ENCODE measurements at regions not wholly inside any gene's neighbourhood (a gene's known extent, or its start where the extent isn't known, plus 50 kb on each side); places are given as distances from the start of the nearest gene placed in this dataset.
"Not testable (repeated sequence)": the region's sequence is repeated elsewhere in the genome, so short reads cannot be mapped to it uniquely, and the experiment has no call there.

DNA sequence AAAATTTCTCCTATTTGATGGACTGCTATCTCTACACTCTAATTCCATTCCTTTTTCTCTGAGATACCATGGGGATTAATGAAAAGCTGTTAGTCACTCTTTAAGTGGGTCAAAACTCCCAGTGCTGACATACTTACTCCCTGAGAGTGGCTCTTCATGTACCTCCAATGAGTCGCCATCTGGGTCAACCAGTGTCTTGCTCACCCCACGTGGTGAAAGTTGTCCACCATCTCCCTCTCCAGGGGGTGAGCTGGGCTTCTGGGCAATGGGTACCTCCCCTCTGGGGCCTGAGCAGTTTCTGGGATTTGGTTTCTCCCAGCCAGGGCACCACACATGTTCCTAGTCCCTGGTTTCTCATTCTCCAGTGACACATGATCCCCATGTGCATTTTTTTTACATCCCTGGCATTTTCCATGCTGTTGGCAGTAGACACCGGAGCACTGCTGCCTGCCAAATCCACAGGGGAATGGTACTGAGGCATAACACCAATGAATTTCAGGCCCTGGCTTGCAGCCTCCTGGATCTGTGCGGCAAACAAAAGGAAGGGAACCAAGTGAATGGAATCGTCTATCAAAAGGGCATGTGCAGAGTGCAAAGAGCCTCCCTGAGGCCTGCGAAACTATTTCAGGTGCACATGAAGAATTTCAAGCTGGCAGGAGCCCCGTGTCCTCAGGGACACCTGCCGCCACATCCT is 817.9 kb upstream of the AMELY start:
- TF ChIP-seq GATA1 (IDR thresholded peaks at IDR 0.05; ENCODE audit: low read depth, low read length) (no peak), POLR2A (IDR thresholded peaks at IDR 0.05; ENCODE audit: low read length) (no peak)
- no peak for DNase-seq

DNA sequence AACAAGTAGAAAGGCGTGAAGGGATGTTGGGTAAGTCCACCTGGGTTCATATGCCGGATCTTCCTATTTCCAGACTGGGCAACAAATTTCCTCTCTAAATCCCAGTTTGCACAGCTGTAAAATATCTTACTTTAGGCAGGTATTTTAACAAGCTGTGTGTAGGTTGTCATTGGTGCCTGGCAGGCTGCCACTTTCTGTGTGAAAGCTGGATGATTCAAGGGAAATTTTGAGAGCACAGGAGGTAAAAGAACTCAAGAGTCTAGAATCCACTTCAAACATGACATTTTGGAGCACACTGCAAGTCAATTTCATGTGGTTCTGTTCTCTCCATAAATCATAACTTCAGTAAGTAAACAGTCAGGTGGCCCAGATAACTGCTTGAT is 817.4 kb upstream of the AMELY start:
- DNase-seq: no peak
- TF ChIP-seq GATA1 (IDR thresholded peaks at IDR 0.05; ENCODE audit: low read depth, low read length): no peak
- TF ChIP-seq POLR2A (IDR thresholded peaks at IDR 0.05; ENCODE audit: low read length): no peak

DNA sequence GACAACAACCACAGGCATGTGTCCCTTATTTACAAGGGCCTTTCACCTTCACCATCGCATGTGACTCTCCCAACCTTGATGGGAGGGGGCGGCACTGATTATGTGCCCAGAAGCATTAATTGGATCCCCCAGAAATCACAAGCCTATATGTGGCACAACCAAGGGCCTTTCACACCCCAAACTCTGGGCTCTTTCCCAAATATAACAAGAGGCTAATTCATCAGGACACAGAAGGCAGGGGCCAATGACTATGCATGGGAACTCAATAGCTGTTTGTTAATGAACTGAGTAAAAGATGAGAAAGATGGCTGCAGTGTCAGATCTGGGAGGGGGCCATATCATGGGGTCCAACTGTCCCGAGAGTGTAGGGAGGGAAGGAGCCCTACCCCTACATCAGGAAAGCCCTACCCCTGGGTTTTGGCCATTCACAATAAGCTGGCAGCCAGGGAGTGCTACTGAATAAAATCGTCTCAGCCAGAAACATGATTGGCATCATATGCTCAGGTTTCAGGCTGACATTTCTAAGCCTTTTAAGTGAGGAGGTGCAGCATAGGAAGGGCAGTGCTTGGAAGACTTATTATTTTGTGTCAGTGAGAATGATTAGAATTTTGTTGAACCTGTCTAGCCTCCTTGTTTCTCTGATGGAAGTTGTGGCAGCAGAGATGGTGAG is 814.4 kb upstream of the AMELY start:
- TF ChIP-seq POLR2A (IDR thresholded peaks at IDR 0.05; ENCODE audit: low read length): no peak
- TF ChIP-seq GATA1 (IDR thresholded peaks at IDR 0.05; ENCODE audit: low read depth, low read length): no peak
- no peak for DNase-seq

DNA sequence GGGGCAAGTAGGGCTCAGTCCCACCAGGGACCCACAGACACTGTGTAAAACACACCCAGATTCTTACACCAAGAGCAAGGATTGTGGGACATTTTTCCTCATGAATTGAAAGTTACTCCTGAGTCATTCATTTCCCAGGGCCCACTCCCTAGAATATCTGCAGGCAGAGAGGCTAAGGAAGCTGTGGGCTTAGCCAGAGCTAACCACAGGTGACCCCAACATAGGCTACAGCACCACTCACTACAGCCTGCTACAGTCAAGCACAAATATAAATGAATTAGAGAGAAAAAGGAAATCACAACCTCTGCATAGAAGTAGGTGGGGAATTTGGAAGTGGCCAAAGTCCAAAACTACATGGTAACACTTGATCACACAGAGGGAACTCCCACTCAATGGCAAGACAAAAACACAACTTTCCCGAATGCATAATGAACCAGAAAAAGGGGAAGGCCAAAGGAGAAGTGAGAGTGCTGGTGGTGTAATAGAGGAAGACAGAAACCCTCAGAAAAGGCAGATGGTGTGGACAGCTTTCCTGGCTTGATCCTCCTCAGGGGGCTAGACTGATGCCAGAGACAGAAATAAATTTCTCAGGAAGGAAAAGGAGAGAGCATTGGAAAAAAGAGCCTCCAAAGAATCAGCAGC is 812.6 kb upstream of the AMELY start:
- DNase-seq: no peak
- TF ChIP-seq POLR2A (IDR thresholded peaks at IDR 0.05; ENCODE audit: low read length): no peak
- no peak for TF ChIP-seq GATA1 (IDR thresholded peaks at IDR 0.05; ENCODE audit: low read depth, low read length)

DNA sequence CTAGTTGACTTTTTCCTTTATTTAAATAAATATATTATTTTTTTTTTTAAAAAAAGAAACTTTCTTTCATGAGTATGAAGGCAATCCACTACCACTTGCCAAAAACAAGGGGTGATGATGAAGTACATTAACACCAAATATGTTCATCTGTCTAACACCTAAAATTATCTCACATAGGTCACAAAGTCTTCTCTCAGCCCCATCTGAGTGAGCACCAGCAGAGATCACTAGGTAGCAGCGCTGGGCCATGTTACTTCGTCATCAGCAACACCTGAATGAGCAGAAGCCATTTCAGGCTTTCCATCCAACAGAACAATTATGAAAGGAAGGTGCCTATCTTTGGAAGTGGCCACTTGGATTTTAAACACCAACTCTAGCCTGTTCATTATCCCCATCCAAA is 811.6 kb upstream of the AMELY start:
- no peak for DNase-seq
- no peak for TF ChIP-seq GATA1 (IDR thresholded peaks at IDR 0.05; ENCODE audit: low read depth, low read length)
- no peak for TF ChIP-seq POLR2A (IDR thresholded peaks at IDR 0.05; ENCODE audit: low read length)

DNA sequence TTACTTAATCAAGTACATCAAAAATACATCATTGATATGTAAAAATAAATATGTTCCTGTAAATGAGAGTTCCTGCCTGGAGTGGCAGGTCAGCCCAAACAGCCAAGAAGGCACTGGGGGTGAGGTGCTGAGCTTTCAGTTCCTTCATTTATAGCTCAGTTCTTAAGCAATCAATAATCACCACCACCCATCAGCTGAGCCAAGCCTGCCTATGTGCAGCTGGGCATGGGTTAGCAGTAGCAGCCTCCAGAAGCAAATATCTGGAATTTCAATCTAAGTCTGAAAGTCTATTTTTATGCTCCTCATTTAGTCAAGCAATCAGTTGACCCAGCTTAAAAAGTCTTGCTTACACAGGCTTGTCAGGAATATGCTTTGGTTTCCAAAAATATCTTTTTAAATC is 811.0 kb upstream of the AMELY start:
- no peak for DNase-seq
- TF ChIP-seq GATA1 (IDR thresholded peaks at IDR 0.05; ENCODE audit: low read depth, low read length): no peak
- no peak for TF ChIP-seq POLR2A (IDR thresholded peaks at IDR 0.05; ENCODE audit: low read length)

DNA sequence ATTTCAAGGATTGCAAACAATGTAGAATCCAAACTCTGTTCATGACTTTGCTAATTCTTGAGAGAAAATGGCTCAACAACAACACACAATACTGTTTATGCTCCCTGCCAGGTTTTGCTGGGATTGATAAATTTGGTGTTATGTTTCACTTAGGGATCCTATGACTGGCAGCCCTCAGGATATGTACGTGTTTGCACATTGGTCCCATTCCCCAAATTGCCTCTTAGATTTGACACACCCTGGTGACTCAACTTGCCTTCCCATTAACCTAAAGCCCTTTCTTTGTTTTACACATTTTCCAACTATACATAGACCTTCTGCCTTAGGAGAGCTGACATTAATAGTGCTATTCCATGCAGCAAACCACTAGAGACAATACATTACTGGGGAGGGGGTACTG is 809.4 kb upstream of the AMELY start:
- no peak for DNase-seq

DNA sequence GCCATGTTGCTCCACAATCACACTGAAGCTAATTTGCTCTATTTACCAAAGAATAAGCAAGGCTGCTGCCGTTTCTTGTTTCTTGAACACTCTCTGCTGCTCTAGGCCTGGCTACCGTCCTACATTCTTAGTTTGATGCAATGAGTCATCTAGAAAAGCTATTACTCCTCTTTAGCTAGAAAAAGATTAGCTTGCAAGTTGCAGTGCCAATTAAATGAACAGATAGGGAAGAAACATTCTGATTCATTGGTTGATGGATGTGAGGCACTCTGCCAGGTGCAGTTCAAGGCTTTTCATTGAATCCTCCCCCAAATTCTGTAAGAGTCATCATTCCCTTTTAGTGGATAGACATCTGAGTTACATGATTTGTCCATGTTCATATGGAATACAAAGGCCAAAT is 807.7 kb upstream of the AMELY start:
- no peak for DNase-seq
- no peak for TF ChIP-seq POLR2A (IDR thresholded peaks at IDR 0.05; ENCODE audit: low read length)
- no peak for TF ChIP-seq GATA1 (IDR thresholded peaks at IDR 0.05; ENCODE audit: low read depth, low read length)

More for the DNA sequence above, 809.4 kb upstream of the AMELY start:
- TF ChIP-seq POLR2A (IDR thresholded peaks at IDR 0.05; ENCODE audit: low read length): no peak
- TF ChIP-seq GATA1 (IDR thresholded peaks at IDR 0.05; ENCODE audit: low read depth, low read length): no peak

DNA sequence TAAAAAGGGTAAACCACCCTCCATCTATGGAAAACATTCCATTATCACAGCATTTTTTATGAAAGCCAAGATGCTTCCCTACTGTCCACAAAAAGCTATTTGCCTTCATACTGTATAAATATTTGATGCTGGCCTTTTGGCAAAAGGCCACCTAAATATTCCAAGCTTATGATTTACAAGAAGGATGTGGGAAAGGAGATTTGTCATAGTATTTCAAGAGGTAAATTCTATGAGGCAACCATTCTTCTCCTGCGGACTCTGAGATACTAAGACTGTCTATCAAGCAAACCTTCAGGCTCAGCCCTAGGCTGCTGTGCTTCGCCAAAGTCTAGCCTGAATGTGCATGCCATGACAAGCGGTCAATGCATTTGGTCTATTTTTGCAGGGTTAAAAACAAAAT is 807.1 kb upstream of the AMELY start:
- TF ChIP-seq GATA1 (IDR thresholded peaks at IDR 0.05; ENCODE audit: low read depth, low read length): no peak
- TF ChIP-seq POLR2A (IDR thresholded peaks at IDR 0.05; ENCODE audit: low read length): no peak
- DNase-seq: no peak

DNA sequence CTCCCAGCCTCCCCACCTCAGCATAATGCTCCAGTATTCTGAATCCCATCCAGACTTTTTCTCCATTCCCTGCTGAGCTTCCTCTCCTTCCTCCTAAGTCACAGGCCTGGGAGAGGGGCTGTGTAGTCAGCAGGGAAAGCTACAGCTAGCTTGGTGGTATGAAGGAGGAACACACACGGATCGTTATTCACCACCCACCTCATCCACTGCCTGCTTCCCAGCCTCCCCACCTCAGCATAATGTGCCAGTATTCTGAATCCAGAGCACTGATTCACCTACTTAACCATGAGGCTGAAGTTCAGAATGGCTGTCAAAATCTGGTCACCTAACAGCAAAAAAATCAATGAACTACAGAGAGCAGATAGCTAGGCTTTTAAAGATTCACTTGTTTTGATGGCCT is 806.6 kb upstream of the AMELY start:
- TF ChIP-seq POLR2A (IDR thresholded peaks at IDR 0.05; ENCODE audit: low read length) (no peak), GATA1 (IDR thresholded peaks at IDR 0.05; ENCODE audit: low read depth, low read length) (no peak)
- DNase-seq: no peak

DNA sequence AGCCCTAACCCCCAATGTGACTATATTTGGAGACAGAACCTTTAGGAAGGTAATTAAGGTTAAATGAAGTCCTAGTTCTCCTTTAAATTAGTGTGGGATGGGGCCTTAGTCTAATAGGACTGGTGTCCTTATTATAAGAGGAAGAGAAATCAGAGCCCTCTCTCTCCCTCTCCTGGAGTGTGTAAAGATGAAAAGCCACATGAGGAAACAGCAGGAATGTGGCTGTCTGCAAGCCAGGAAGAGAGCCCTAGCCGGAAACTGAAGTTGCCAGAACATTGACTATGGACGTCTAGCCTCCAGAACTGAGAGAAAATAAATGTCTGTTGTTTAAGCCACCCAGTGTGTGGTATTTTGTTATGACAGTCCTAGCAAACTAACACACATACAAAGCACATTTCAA is 802.9 kb upstream of the AMELY start:
- DNase-seq: no peak
- TF ChIP-seq GATA1 (IDR thresholded peaks at IDR 0.05; ENCODE audit: low read depth, low read length): no peak
- TF ChIP-seq POLR2A (IDR thresholded peaks at IDR 0.05; ENCODE audit: low read length): no peak

DNA sequence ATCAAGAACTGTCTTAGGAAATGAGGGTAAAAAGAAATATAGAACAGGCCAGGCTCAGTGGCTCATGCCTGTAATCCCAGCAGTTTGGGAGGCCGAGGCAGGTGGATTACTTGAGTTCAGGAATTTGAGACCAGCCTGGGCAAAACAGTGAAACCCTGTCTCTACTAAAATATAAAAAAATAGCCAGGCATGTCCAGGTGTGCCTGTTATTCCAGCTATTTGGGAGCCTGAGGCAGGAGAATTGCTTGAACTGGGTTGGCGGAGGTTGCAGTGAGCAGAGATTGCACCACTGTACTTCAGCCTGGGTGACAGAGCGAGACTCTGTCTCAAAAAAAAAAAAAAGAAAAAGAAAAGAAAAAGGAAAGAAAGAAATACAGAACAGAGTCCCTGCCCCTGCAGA is 802.2 kb upstream of the AMELY start:
- DNase-seq: not testable (repeated sequence)

DNA sequence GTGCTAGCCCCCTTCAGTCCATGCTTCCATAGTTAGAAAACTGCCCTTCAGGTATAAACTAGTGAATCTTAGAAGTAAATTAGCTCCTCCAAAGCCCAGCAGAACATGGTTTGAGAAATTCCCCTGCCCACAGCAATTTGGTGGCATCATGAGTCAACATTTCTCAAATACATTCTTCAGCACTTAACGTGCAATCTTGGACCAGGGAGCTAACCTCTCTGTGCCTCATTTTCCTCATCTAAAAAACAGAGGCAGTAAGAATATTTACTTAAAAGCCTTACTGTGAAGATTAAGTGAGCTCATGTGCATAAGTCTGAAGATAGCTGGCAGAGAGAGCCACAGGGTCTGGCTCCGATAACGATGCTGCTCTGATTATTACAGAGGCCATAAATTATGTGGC is 800.7 kb upstream of the AMELY start:
- no peak for DNase-seq
- TF ChIP-seq GATA1 (IDR thresholded peaks at IDR 0.05; ENCODE audit: low read depth, low read length): no peak
- no peak for TF ChIP-seq POLR2A (IDR thresholded peaks at IDR 0.05; ENCODE audit: low read length)

DNA sequence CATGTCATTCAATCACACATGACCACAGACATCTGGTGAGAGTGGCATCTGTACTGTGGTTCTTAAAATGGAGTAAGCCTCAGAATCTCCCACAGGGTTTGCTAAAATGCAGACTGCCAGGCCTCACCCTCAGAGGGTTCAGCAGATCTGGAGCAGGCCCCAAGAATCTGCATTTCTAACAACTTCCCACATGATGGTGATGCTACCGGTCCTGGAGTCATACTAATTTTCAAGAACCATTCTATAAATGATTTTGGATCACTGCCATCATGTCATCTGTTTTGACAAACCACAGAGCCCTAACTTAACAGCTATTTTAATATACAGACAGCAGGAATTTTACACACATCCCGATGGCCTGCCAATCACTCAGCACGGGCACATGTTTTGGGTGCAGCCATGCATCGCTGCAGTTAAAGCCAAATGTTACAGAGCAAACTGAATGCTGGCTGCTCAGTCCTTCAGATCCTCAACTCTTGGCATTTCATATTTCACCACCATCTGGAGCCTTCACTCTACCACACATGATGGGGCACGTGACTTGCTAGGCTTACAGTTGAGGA is 792.1 kb upstream of the AMELY start:
- no peak for DNase-seq
- TF ChIP-seq GATA1 (IDR thresholded peaks at IDR 0.05; ENCODE audit: low read depth, low read length) (no peak), POLR2A (IDR thresholded peaks at IDR 0.05; ENCODE audit: low read length) (no peak)

DNA sequence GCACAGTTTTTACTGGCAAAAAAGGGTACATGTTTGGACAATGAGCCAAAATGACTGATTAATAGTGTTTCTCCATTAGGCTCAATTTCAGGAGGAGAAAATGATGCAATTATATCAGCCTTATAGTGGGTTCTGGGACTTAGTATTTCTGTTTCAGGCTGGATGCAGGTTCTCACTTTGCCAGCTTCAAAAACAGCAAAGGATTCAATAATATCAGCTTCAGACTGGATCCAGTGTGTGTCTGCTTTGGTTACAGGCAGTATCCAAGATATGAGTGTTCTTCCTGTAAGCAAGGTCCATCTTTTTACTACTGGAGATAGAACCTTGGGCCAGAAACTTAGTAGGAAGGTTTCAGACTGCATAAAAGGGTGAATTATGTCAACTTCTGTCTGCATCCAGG is 790.9 kb upstream of the AMELY start:
- no peak for TF ChIP-seq POLR2A (IDR thresholded peaks at IDR 0.05; ENCODE audit: low read length)
- no peak for TF ChIP-seq GATA1 (IDR thresholded peaks at IDR 0.05; ENCODE audit: low read depth, low read length)
- DNase-seq: no peak

Data from erythroblast (primary cell).